ENCODE measurements at regions not wholly inside any gene's neighbourhood (a gene's known extent, or its start where the extent isn't known, plus 50 kb on each side); places are given as distances from the start of the nearest gene placed in this dataset.

GRCh38 chr6:22682979-22683378 is 113.6 kb downstream of the HDGFL1 start:
- Mint-ChIP-seq H3K36me3 (ENCODE audit: low read depth) (no peaks in the 10 kb centered on the region), H3K4me1 (ENCODE audit: low read depth) (no peaks in the 10 kb centered on the region), H3K27ac (no peak overlapping the region), H3K9me3 (peaks cover 4% of the 10 kb centered on the region), H3K4me3 (no peak overlapping the region), H3K27me3 (ENCODE audit: insufficient read depth) (no peaks in the 10 kb centered on the region)
- no peak for DNase-seq (ENCODE audit: low spot score)
- intact Hi-C loops (cut with micrococcal nuclease) = no loop called here

- intact Hi-C loops (cut with micrococcal nuclease) = no loop called here
- Mint-ChIP-seq H3K27me3 (ENCODE audit: insufficient read depth) (no peaks in the 10 kb centered on the region), H3K4me3 (no peak overlapping the region), H3K36me3 (ENCODE audit: low read depth) (no peaks in the 10 kb centered on the region), H3K4me1 (ENCODE audit: low read depth) (no peaks in the 10 kb centered on the region), H3K9me3 (peaks cover 9% of the 10 kb centered on the region), H3K27ac (no peak overlapping the region)
- DNase-seq (ENCODE audit: low spot score) = no peak
These were observed 121.1 kb downstream of the HDGFL1 start for GRCh38 chr6:22690446-22690845.

GRCh38 chr6:22694092-22694724 is 124.8 kb downstream of the HDGFL1 start:
- Mint-ChIP-seq H3K4me3 (no peak overlapping the region), H3K27ac (no peak overlapping the region), H3K27me3 (ENCODE audit: insufficient read depth) (no peaks in the 10 kb centered on the region), H3K9me3 (peaks cover 6% of the 10 kb centered on the region), H3K36me3 (ENCODE audit: low read depth) (no peaks in the 10 kb centered on the region), H3K4me1 (ENCODE audit: low read depth) (no peaks in the 10 kb centered on the region)
- DNase-seq (ENCODE audit: low spot score) = no peak
- intact Hi-C loops (cut with micrococcal nuclease) = no loop called here

- H3K27ac Mint-ChIP-seq = no peak overlapping the region
- H3K4me1 Mint-ChIP-seq (ENCODE audit: low read depth) = no peaks in the 10 kb centered on the region
- no peaks in the 10 kb centered on the region for H3K27me3 Mint-ChIP-seq (ENCODE audit: insufficient read depth)
- no peak overlapping the region for H3K4me3 Mint-ChIP-seq
- intact Hi-C loops (cut with micrococcal nuclease) = no loop called here
- no peak for DNase-seq (ENCODE audit: low spot score)
- no peaks in the 10 kb centered on the region for H3K36me3 Mint-ChIP-seq (ENCODE audit: low read depth)
- H3K9me3 Mint-ChIP-seq = no peaks in the 10 kb centered on the region
These were observed 127.1 kb downstream of the HDGFL1 start for GRCh38 chr6:22696481-22696880.

GRCh38 chr6:22697306-22697705 is 127.9 kb downstream of the HDGFL1 start:
- Mint-ChIP-seq H3K36me3 (ENCODE audit: low read depth) (no peaks in the 10 kb centered on the region), H3K9me3 (no peaks in the 10 kb centered on the region), H3K4me3 (no peak overlapping the region), H3K27me3 (ENCODE audit: insufficient read depth) (no peaks in the 10 kb centered on the region), H3K27ac (no peak overlapping the region), H3K4me1 (ENCODE audit: low read depth) (no peaks in the 10 kb centered on the region)
- DNase-seq (ENCODE audit: low spot score) = no peak
- intact Hi-C loops (cut with micrococcal nuclease) = no loop called here

- no peak for DNase-seq (ENCODE audit: low spot score)
- H3K4me3 Mint-ChIP-seq = no peak overlapping the region
- H3K27ac Mint-ChIP-seq = no peak overlapping the region
- no peaks in the 10 kb centered on the region for H3K27me3 Mint-ChIP-seq (ENCODE audit: insufficient read depth)
- no peaks in the 10 kb centered on the region for H3K4me1 Mint-ChIP-seq (ENCODE audit: low read depth)
- no peaks in the 10 kb centered on the region for H3K9me3 Mint-ChIP-seq
- H3K36me3 Mint-ChIP-seq (ENCODE audit: low read depth) = no peaks in the 10 kb centered on the region
- intact Hi-C loops (cut with micrococcal nuclease) = no loop called here
These were observed 129.8 kb downstream of the HDGFL1 start for GRCh38 chr6:22699151-22699550.

GRCh38 chr6:22706651-22707050 is 137.3 kb downstream of the HDGFL1 start:
- intact Hi-C loops (cut with micrococcal nuclease) = no loop called here
- no peaks in the 10 kb centered on the region for H3K9me3 Mint-ChIP-seq
- no peaks in the 10 kb centered on the region for H3K4me1 Mint-ChIP-seq (ENCODE audit: low read depth)
- DNase-seq (ENCODE audit: low spot score) = no peak
- H3K36me3 Mint-ChIP-seq (ENCODE audit: low read depth) = no peaks in the 10 kb centered on the region
- H3K4me3 Mint-ChIP-seq = no peak overlapping the region
- H3K27me3 Mint-ChIP-seq (ENCODE audit: insufficient read depth) = no peaks in the 10 kb centered on the region
- no peak overlapping the region for H3K27ac Mint-ChIP-seq

- intact Hi-C loops (cut with micrococcal nuclease) = no loop called here
- Mint-ChIP-seq H3K27me3 (ENCODE audit: insufficient read depth) (no peaks in the 10 kb centered on the region), H3K4me1 (ENCODE audit: low read depth) (no peaks in the 10 kb centered on the region), H3K9me3 (no peaks in the 10 kb centered on the region), H3K27ac (no peak overlapping the region), H3K4me3 (no peak overlapping the region), H3K36me3 (ENCODE audit: low read depth) (no peaks in the 10 kb centered on the region)
- DNase-seq (ENCODE audit: low spot score) = no peak
These were observed 139.1 kb downstream of the HDGFL1 start for GRCh38 chr6:22708469-22708868.

GRCh38 chr6:22709803-22710202 is 140.4 kb downstream of the HDGFL1 start:
- Mint-ChIP-seq H3K27ac (no peak overlapping the region), H3K36me3 (ENCODE audit: low read depth) (no peaks in the 10 kb centered on the region), H3K4me3 (no peak overlapping the region), H3K4me1 (ENCODE audit: low read depth) (no peaks in the 10 kb centered on the region), H3K9me3 (no peaks in the 10 kb centered on the region), H3K27me3 (ENCODE audit: insufficient read depth) (no peaks in the 10 kb centered on the region)
- intact Hi-C loops (cut with micrococcal nuclease) = no loop called here
- no peak for DNase-seq (ENCODE audit: low spot score)

GRCh38 chr6:22716721-22717120 is 147.4 kb downstream of the HDGFL1 start:
- Mint-ChIP-seq H3K9me3 (no peaks in the 10 kb centered on the region), H3K4me3 (no peak overlapping the region), H3K4me1 (ENCODE audit: low read depth) (no peaks in the 10 kb centered on the region), H3K27ac (no peak overlapping the region), H3K27me3 (ENCODE audit: insufficient read depth) (no peaks in the 10 kb centered on the region), H3K36me3 (ENCODE audit: low read depth) (no peaks in the 10 kb centered on the region)
- intact Hi-C loops (cut with micrococcal nuclease) = no loop called here
- no peak for DNase-seq (ENCODE audit: low spot score)

GRCh38 chr6:22717915-22718314 is 148.5 kb downstream of the HDGFL1 start:
- Mint-ChIP-seq H3K4me1 (ENCODE audit: low read depth) (no peaks in the 10 kb centered on the region), H3K27ac (no peak overlapping the region), H3K36me3 (ENCODE audit: low read depth) (no peaks in the 10 kb centered on the region), H3K27me3 (ENCODE audit: insufficient read depth) (no peaks in the 10 kb centered on the region), H3K4me3 (no peak overlapping the region), H3K9me3 (no peaks in the 10 kb centered on the region)
- intact Hi-C loops (cut with micrococcal nuclease) = no loop called here
- DNase-seq (ENCODE audit: low spot score) = no peak

GRCh38 chr6:22722913-22723312 is 153.5 kb downstream of the HDGFL1 start:
- Mint-ChIP-seq H3K36me3 (ENCODE audit: low read depth) (no peaks in the 10 kb centered on the region), H3K4me3 (no peak overlapping the region), H3K9me3 (no peaks in the 10 kb centered on the region), H3K27me3 (ENCODE audit: insufficient read depth) (no peaks in the 10 kb centered on the region), H3K27ac (no peak overlapping the region), H3K4me1 (ENCODE audit: low read depth) (no peaks in the 10 kb centered on the region)
- intact Hi-C loops (cut with micrococcal nuclease) = no loop called here
- no peak for DNase-seq (ENCODE audit: low spot score)

GRCh38 chr6:22726966-22727365 is 157.6 kb downstream of the HDGFL1 start:
- Mint-ChIP-seq H3K9me3 (no peaks in the 10 kb centered on the region), H3K4me3 (no peak overlapping the region), H3K27me3 (ENCODE audit: insufficient read depth) (no peaks in the 10 kb centered on the region), H3K27ac (no peak overlapping the region), H3K36me3 (ENCODE audit: low read depth) (no peaks in the 10 kb centered on the region), H3K4me1 (ENCODE audit: low read depth) (no peaks in the 10 kb centered on the region)
- intact Hi-C loops (cut with micrococcal nuclease) = no loop called here
- no peak for DNase-seq (ENCODE audit: low spot score)

GRCh38 chr6:22727710-22728109 is 158.3 kb downstream of the HDGFL1 start:
- Mint-ChIP-seq H3K36me3 (ENCODE audit: low read depth) (no peaks in the 10 kb centered on the region), H3K4me1 (ENCODE audit: low read depth) (no peaks in the 10 kb centered on the region), H3K27ac (no peak overlapping the region), H3K4me3 (no peak overlapping the region), H3K9me3 (no peaks in the 10 kb centered on the region), H3K27me3 (ENCODE audit: insufficient read depth) (no peaks in the 10 kb centered on the region)
- no peak for DNase-seq (ENCODE audit: low spot score)
- intact Hi-C loops (cut with micrococcal nuclease) = no loop called here

All from activated T-helper 1 cell treated with anti-CD3 and anti-CD28 coated beads, Interleukin-12 subunit alpha, Interleukin-12 subunit beta, Interleukin-2, Interleukin-4 antibody, amounts not matched to agents 30 ng/mL and 10 ng/mL and 1 ng/mL, durations not matched to agents 14 hours and 24 hours and 36 hours (primary cell).